ENCODE measurements at regions not wholly inside any gene's neighbourhood (a gene's known extent, or its start where the extent isn't known, plus 50 kb on each side); places are given as distances from the start of the nearest gene placed in this dataset.

DNA sequence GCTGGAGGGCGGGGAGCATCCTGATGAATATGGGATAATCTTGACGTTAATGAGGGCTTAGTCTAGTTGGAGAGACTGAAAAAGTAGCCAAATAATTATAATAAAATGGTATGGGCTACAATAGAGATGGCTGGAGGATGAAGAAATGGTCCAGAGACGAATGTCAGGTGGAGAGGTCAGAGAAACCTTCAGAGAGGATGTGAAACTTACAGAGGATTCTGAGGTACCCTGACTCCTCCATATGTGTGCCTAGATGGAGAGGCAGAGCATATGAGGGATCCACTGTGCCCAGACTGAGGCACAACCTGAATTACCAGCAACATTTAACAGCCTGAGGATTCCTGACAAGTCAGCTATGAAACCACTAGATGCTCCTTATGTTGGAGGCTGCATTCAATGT lies 417.0 kb downstream of the ATP23 start:
- H3K9me2 ChIP-seq (ENCODE audit: insufficient read depth) = no peaks in the 10 kb centered on the region
- POLR2A ChIA-PET = no interaction called here

More for the DNA sequence above, 417.0 kb downstream of the ATP23 start:
- intact Hi-C loops (cut with micrococcal nuclease) = no loop called here
- Histone ChIP-seq H3K4me2 (ENCODE audit: low read length) (no peak overlapping the region), H3K36me3 (ENCODE audit: control insufficient read depth in 1 of 2, insufficient read depth in 2 of 2, low read length in 2 of 2) (no peaks in the 10 kb centered on the region), H3K4me3 (replicated peaks in 1 of 2; ENCODE audit: low read depth in 1 of 2, low read length in 2 of 2) (no peak overlapping the region), H2AFZ (ENCODE audit: low read depth, low read length, poor library complexity, severe bottlenecking) (no peak overlapping the region), H3K79me2 (ENCODE audit: insufficient read depth, low read length) (no peaks in the 10 kb centered on the region), H3K9me3 (ENCODE audit: control insufficient read depth in 1 of 2, insufficient read depth in 1 of 2, low read depth in 1 of 2, low read length in 2 of 2) (no peaks in the 10 kb centered on the region), H3K9ac (ENCODE audit: low read length) (no peak overlapping the region), H3K27ac (ENCODE audit: low read depth, low read length) (no peak overlapping the region), H3K4me1 (ENCODE audit: control insufficient read depth in 1 of 2, insufficient read depth in 2 of 2, low read length in 2 of 2) (no peaks in the 10 kb centered on the region), H3K27me3 (ENCODE audit: insufficient read depth, low read length) (no peaks in the 10 kb centered on the region), H4K20me1 (ENCODE audit: insufficient read depth) (no peaks in the 10 kb centered on the region)
- no TSS peak for BruUV-seq (replicated peaks)
- TF ChIP-seq SP1 (IDR thresholded peaks at IDR 0.05; ENCODE audit: low read depth) = no peak
- TF ChIP-seq JUND (IDR thresholded peaks at IDR 0.05) = no peak
- no peak for TF ChIP-seq SIN3A (IDR thresholded peaks at IDR 0.05; ENCODE audit: low read depth)
- no peak for TF ChIP-seq RAD21 (IDR thresholded peaks at IDR 0.05; ENCODE audit: low read depth)
- TF ChIP-seq, protein P1, sequence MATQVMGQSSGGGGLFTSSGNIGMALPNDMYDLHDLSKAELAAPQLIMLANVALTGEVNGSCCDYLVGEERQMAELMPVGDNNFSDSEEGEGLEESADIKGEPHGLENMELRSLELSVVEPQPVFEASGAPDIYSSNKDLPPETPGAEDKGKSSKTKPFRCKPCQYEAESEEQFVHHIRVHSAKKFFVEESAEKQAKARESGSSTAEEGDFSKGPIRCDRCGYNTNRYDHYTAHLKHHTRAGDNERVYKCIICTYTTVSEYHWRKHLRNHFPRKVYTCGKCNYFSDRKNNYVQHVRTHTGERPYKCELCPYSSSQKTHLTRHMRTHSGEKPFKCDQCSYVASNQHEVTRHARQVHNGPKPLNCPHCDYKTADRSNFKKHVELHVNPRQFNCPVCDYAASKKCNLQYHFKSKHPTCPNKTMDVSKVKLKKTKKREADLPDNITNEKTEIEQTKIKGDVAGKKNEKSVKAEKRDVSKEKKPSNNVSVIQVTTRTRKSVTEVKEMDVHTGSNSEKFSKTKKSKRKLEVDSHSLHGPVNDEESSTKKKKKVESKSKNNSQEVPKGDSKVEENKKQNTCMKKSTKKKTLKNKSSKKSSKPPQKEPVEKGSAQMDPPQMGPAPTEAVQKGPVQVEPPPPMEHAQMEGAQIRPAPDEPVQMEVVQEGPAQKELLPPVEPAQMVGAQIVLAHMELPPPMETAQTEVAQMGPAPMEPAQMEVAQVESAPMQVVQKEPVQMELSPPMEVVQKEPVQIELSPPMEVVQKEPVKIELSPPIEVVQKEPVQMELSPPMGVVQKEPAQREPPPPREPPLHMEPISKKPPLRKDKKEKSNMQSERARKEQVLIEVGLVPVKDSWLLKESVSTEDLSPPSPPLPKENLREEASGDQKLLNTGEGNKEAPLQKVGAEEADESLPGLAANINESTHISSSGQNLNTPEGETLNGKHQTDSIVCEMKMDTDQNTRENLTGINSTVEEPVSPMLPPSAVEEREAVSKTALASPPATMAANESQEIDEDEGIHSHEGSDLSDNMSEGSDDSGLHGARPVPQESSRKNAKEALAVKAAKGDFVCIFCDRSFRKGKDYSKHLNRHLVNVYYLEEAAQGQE (IDR thresholded peaks at IDR 0.05; ENCODE audit: low read depth) = no peak
- TF ChIP-seq ELF1 (IDR thresholded peaks at IDR 0.05; ENCODE audit: borderline replicate concordance, low read depth) = no peak
- TF ChIP-seq, protein P2, sequence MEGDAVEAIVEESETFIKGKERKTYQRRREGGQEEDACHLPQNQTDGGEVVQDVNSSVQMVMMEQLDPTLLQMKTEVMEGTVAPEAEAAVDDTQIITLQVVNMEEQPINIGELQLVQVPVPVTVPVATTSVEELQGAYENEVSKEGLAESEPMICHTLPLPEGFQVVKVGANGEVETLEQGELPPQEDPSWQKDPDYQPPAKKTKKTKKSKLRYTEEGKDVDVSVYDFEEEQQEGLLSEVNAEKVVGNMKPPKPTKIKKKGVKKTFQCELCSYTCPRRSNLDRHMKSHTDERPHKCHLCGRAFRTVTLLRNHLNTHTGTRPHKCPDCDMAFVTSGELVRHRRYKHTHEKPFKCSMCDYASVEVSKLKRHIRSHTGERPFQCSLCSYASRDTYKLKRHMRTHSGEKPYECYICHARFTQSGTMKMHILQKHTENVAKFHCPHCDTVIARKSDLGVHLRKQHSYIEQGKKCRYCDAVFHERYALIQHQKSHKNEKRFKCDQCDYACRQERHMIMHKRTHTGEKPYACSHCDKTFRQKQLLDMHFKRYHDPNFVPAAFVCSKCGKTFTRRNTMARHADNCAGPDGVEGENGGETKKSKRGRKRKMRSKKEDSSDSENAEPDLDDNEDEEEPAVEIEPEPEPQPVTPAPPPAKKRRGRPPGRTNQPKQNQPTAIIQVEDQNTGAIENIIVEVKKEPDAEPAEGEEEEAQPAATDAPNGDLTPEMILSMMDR (IDR thresholded peaks at IDR 0.05 in 2 of 3, conservative IDR thresholded peaks at IDR 0.05 in 1 of 3; ENCODE audit: borderline replicate concordance in 1 of 3, insufficient read depth in 1 of 3, low read depth in 2 of 3, low read length in 2 of 3) = no peak
- TF ChIP-seq CBX3 (IDR thresholded peaks at IDR 0.05; ENCODE audit: low read depth) = no peak
- TF ChIP-seq POLR2A (IDR thresholded peaks at IDR 0.05; ENCODE audit: borderline replicate concordance, extremely low read depth, insufficient read depth, insufficient read length) = no peak
- TF ChIP-seq YY1 (IDR thresholded peaks at IDR 0.05; ENCODE audit: extremely low read depth, insufficient replicate concordance, low read depth, low read length) = no peak
- TF ChIP-seq, protein P3, sequence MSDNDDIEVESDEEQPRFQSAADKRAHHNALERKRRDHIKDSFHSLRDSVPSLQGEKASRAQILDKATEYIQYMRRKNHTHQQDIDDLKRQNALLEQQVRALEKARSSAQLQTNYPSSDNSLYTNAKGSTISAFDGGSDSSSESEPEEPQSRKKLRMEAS (IDR thresholded peaks at IDR 0.05) = no peak
- TF ChIP-seq POLR2AphosphoS5 (IDR thresholded peaks at IDR 0.05; ENCODE audit: low read depth, low read length) = no peak
- TF ChIP-seq, protein P4, sequence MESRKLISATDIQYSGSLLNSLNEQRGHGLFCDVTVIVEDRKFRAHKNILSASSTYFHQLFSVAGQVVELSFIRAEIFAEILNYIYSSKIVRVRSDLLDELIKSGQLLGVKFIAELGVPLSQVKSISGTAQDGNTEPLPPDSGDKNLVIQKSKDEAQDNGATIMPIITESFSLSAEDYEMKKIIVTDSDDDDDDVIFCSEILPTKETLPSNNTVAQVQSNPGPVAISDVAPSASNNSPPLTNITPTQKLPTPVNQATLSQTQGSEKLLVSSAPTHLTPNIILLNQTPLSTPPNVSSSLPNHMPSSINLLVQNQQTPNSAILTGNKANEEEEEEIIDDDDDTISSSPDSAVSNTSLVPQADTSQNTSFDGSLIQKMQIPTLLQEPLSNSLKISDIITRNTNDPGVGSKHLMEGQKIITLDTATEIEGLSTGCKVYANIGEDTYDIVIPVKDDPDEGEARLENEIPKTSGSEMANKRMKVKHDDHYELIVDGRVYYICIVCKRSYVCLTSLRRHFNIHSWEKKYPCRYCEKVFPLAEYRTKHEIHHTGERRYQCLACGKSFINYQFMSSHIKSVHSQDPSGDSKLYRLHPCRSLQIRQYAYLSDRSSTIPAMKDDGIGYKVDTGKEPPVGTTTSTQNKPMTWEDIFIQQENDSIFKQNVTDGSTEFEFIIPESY (IDR thresholded peaks at IDR 0.05; ENCODE audit: extremely low read depth, insufficient replicate concordance, low read length) = no peak
- no peak for TF ChIP-seq SRF (IDR thresholded peaks at IDR 0.05; ENCODE audit: low read depth)
- TF ChIP-seq FOSL1 (IDR thresholded peaks at IDR 0.05; ENCODE audit: low read depth) = no peak
- no peak for TF ChIP-seq TCF7L2 (IDR thresholded peaks at IDR 0.05; ENCODE audit: borderline replicate concordance, extremely low read depth, insufficient read depth, insufficient read length)
- ChIA-PET CTCF (no interaction called here), RAD21 (ENCODE audit: low non-redundant PET in 1 of 2, low total read pairs in 2 of 2, uncharacterized antibody in 2 of 2, unreplicated experiment in 2 of 2) (no interaction called here)
- ATAC-seq (no peak), DNase-seq (ENCODE audit: low read depth, low spot score) (no peak)
